Umbilical cord (tissue), 1 donor: ENCODE measurements at regions not wholly inside any gene's neighbourhood (a gene's known extent, or its start where the extent isn't known, plus 50 kb on each side); places are given as distances from the start of the nearest gene placed in this dataset.
A peak's percentile ranks its signal among the peaks of the same experiment; 100 is the strongest.
"Not testable (repeated sequence)": the region's sequence is repeated elsewhere in the genome, so short reads cannot be mapped to it uniquely, and the experiment has no call there.

ENCODE experiments used
- DNase-seq: peaks from one replicate; pipeline ENCODE4 v3.0.0-alpha.2; 2015; ENCODE audit warnings: low spot score

GRCh38 chr2:128594953-128595677 lies 276.4 kb upstream of the HS6ST1 start:
- no peak for DNase-seq

- DNase-seq = no peak
Observed at GRCh38 chr2:128595763-128596395, 277.2 kb upstream of the HS6ST1 start.

DNA sequence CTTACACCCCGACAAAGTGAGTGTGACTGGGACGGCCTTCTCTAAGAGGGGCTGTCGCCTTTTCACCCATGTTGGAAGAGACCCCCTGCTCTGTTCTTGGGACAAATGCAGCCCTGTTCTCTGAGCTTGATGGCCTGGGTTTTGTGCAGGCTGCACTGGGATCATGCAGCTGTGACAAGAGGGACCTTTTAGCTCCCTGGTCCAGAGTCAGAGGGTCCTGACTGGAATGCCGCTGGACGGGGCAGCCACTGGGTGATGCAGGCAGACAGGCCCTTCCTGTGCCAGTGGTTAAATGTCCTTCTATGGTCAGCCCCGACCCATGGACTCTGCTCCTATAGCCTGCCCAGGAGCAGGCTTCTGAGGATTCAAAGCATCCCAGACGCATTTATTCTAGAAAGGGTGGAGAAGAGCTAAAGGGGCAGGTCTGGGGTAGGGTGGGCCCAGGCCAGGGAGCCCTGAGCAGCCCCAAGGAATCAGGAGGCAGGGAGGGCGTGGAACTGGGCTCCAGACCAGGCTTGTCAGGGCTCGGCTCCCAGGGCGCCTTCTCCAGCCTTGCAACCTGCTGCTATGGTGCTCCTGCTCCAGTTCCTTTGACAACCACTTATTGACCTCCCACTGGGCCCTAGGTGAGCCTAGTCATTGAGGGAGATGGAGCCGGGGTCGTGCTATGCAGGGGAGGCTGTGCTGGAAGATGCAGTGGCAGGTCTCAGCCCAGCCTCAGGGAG lies 277.9 kb upstream of the HS6ST1 start:
- no peak for DNase-seq

DNA sequence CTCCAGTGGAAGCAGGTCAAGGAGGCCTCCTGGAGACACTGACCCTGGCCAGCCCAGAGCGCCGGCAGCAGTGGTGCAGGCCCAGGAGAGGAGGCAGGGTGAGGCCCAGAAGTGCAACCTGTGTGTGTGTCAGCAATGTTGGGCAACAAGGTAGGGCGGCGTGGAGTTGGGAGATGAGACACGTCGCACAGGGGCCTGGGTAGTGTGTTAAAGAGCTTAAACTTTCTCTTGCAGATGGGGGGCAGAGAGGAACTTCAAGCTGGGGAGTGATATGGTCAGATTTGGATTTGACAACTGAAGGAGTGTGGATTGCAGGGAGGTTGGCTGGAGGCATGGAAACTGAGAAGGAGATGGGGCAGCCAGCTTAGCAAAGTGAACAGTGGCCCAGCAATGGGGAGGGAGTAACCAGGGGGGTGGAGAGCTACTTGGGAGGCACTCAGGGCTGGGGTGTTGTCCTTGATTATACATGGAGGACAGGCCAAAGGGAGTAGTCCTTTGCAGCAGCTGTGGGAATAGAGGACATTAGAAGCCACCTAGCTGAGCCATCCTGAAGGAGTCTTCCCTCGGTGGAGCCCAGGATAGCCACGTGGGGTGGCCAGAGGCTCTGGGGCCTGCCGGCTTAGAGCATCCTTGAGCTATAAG lies 278.6 kb upstream of the HS6ST1 start:
- DNase-seq = no peak

- DNase-seq = not testable (repeated sequence)
Observed at GRCh38 chr2:128598260-128598659, 279.6 kb upstream of the HS6ST1 start.

GRCh38 chr2:128598862-128599441 lies 280.3 kb upstream of the HS6ST1 start:
- no peak for DNase-seq

DNA sequence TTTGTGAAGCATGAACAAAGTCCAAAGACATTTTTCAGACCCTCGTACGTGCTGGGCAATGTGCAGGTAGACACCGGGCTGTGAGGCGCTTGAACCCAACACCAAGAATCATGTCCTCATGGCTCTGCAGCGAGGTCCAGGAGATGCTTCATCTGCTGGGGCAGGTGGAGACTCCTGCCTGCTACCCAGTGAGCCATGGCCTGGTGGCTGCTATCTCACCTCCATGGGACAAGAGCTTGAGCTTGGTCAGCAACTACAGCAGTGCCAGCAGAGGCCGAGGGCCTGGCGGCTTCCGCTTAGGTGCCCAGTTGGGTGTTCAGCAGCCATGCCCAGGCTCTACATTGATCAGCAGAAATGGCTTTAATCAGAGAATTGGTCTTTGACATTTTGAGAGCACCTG lies 281.0 kb upstream of the HS6ST1 start:
- no peak for DNase-seq

- peak; percentile 87 for DNase-seq
Observed at GRCh38 chr2:128600581-128601297, 282.1 kb upstream of the HS6ST1 start.

- DNase-seq = no peak
Observed at GRCh38 chr2:128601298-128602037, 282.8 kb upstream of the HS6ST1 start.

DNA sequence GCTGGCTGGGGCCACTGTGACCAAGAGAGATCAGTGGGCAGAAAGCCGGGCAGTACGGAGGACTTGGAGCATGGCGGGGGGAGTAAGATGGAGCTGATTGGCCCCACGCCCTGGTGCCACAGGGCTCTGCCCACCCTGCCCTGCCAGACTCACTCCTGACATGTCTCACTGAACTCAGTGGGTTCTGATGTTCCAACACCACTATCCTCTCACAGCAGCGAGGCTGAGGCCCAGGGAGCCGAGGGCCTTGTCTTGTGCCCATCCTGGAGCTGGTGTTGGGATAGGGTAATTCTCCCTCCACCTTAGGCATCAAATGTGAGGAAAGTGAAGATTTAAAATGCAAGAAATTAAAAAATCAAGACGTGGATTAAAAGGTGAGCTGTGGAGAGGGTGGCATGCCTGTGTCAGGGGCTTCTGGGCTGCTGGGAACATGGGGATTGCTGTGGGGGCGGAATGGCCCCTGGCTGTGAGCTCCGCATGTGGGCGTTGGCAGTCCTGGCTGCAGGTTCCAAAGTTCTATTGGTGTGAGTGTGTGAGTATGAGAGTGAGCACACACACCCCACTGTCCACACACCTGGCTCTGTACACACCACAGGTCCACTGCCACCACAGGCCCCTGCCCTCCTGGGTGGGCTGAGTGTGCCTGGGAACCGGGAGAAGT lies 283.5 kb upstream of the HS6ST1 start:
- no peak for DNase-seq

GRCh38 chr2:128602699-128603101 lies 284.0 kb upstream of the HS6ST1 start:
- no peak for DNase-seq

DNA sequence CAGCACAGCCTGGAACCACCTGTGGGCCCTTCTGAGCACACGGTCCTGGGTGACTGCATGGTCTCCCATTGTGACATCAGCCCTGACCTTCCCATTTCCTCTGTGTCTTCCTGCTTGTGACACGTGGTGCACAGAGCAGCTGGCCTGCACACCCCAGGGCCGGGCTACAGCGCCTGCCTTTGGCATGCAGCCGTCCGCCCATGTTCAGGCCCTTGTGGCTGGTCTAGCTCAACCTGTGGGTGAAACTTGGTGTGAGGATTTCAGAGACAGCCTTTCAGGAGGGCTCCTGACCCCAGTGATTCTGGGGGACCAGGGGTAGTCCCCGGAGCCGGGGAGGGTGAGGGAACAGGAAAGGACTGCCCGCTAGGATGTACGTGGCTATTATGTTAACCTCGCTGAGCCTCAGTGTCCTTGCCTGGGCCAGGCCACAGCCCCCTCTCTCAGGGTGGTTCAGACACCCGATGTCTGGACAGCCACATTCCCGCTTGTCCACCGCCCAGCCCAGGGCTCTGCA lies 284.8 kb upstream of the HS6ST1 start:
- DNase-seq = no peak

- DNase-seq = no peak
Observed at GRCh38 chr2:128604045-128604444, 285.4 kb upstream of the HS6ST1 start.

- DNase-seq = not testable (repeated sequence)
Observed at GRCh38 chr2:128604581-128604980, 285.9 kb upstream of the HS6ST1 start.

GRCh38 chr2:128605421-128605820 lies 286.8 kb upstream of the HS6ST1 start:
- DNase-seq = no peak

- no peak for DNase-seq
Observed at GRCh38 chr2:128605931-128606330, 287.3 kb upstream of the HS6ST1 start.

DNA sequence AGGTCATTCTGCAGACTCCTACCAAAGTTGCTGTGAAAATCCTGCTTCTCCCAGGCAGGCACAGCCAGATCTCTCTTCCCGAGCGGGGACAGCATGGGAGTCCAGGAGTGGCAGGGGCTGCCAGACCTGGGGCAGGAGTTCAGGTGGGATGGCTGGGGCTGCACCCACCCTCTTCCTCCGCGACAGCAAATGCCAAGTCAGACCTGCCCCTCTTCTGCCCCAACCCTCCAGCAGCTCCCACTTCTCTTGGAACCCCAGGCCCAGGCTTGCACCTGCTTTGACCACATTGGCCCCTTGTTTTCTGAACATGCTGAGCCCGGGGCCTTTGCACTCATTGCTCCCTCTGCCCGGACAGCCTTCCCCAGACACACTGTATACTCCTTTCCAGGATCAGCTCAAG lies 288.2 kb upstream of the HS6ST1 start:
- DNase-seq = no peak

- no peak for DNase-seq
Observed at GRCh38 chr2:128607440-128607839, 288.8 kb upstream of the HS6ST1 start.

DNA sequence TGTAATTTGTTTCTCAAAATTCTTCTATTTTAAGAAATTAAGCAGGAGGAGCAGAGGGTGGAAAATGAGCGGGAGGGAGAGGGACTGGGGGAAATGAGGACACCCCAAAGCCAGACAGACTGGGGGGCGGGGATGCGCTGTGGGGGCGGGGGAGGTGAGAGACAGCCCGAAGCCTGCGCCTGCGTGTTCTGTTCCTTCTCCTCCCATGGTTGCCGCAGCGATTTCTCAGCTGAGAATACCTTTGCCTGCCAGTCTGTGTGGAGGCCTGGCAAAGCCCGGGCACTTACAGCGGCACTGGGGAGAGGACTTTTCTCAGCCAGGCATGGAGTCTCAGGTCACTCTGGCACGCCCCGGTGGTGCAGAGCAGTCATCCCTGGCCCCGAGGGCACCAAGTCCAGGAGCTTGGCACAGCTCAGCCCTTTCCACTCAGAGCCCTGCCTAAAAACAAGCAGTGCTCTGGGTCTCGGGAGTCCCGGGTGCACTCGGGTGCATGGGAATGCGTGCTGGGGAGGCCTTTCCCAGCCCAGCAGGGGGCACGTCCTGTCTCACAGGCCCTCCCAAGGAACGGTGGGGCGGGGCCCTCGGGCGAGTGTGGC lies 289.3 kb upstream of the HS6ST1 start:
- no peak for DNase-seq
